Upper lobe of right lung (tissue), 1 donor: ENCODE measurements at regions not wholly inside any gene's neighbourhood (a gene's known extent, or its start where the extent isn't known, plus 50 kb on each side); places are given as distances from the start of the nearest gene placed in this dataset.
"Not testable (repeated sequence)": the region's sequence is repeated elsewhere in the genome, so short reads cannot be mapped to it uniquely, and the experiment has no call there.

ENCODE experiments used
- ATAC-seq: fragments of 200-7000 bp; cut with Tn5 transposase; one replicate; pipeline ENCODE4 v1.9.1; 2020; ENCODE audit warnings: mild to moderate bottlenecking, moderate library complexity
- DNase-seq: peaks from one replicate; pipeline ENCODE4 v3.0.0-alpha.2; 2020
- H3K27ac ChIP-seq: fragments of 200-600 bp; one replicate; pipeline ENCODE4 v1.8.0; 2022
- H3K27me3 ChIP-seq: fragments of 200-600 bp; one replicate; pipeline ENCODE4 v1.8.0; 2022; ENCODE audit warnings: mild to moderate bottlenecking
- H3K36me3 ChIP-seq: fragments of 200-600 bp; one replicate; pipeline ENCODE4 v1.8.0; 2022
- H3K4me1 ChIP-seq: fragments of 200-600 bp; one replicate; pipeline ENCODE4 v1.8.0; 2022
- H3K4me3 ChIP-seq: fragments of 200-600 bp; one replicate; pipeline ENCODE4 v1.8.0; 2022; ENCODE audit warnings: mild to moderate bottlenecking
- H3K9me3 ChIP-seq: fragments of 200-600 bp; one replicate; pipeline ENCODE4 v1.8.0; 2022
- intact Hi-C: fragments of 100-400 bp; cut with DNase I; formaldehyde crosslinking; loops from one replicate; pipeline ENCODE4 v1.11.0; 2022
- TF ChIP-seq, protein P1 (sequence below): fragments of 200-600 bp; IDR thresholded peaks from one replicate; pipeline ENCODE4 v1.8.0; 2022; ENCODE audit warnings: antibody characterized with exemption
- donor health status: DM: no; HTN: yes; CAD: no; lungs with severe emphysema.

DNA sequence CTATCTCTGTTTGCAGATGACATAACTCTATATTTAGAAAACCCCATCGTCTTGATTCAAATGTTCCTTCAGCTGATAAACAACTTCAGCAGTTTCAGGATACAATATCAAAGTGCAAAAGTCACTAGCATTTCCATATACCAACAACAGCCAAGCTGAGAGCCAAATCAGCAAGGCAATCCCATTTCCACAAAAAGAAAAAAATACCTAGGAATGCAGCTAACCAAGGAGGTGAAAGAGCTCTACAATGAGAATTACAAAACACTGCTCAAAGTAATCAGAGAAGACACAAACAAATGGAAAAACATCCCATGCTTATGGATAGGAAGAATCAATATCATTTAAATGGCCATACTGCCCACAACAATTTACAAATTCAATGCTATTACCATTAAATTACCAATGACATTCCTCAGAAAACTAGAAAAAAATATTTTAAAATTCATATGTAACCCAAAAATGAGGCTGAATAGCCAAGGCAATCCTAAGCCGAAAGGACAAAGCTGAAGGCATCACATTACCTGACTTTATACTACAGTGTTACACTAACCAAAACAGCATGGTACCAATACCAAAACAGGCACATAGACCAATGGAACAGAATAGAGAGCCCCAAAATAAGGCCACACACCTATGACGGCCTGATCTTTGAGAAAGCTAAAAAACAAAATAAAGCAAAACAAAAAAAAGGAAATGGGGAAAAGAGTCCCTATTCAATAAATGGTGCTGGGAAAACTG lies 901.7 kb downstream of the LRFN5 start:
- no peaks in the 10 kb centered on the region for H3K4me1 ChIP-seq
- DNase-seq (no peak), ATAC-seq (no peak)
- intact Hi-C loops, result no loop called here
- TF ChIP-seq, protein P1, sequence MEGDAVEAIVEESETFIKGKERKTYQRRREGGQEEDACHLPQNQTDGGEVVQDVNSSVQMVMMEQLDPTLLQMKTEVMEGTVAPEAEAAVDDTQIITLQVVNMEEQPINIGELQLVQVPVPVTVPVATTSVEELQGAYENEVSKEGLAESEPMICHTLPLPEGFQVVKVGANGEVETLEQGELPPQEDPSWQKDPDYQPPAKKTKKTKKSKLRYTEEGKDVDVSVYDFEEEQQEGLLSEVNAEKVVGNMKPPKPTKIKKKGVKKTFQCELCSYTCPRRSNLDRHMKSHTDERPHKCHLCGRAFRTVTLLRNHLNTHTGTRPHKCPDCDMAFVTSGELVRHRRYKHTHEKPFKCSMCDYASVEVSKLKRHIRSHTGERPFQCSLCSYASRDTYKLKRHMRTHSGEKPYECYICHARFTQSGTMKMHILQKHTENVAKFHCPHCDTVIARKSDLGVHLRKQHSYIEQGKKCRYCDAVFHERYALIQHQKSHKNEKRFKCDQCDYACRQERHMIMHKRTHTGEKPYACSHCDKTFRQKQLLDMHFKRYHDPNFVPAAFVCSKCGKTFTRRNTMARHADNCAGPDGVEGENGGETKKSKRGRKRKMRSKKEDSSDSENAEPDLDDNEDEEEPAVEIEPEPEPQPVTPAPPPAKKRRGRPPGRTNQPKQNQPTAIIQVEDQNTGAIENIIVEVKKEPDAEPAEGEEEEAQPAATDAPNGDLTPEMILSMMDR, result no peak
- no peaks in the 10 kb centered on the region for H3K36me3 ChIP-seq
- no peak overlapping the region for H3K4me3 ChIP-seq
- H3K27me3 ChIP-seq, result no peaks in the 10 kb centered on the region
- H3K9me3 ChIP-seq, result no peaks in the 10 kb centered on the region
- H3K27ac ChIP-seq, result no peak overlapping the region

DNA sequence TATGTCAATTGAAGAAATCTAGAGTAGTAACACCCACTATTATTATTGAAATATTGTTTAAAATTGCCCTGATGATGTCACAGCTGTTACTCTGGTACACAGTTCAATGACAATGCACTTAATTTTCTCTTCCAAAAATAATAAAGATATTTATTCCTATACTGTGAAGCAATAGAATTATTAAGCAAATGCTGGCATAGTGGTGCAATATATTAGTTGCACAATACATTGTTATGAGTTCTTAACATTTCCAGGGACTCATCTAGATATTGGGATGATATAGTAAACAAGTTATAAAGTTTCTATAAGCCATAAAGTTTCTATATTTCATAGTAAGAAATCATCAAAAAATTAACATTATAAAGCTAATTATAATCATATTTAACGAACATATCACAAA lies 897.8 kb downstream of the LRFN5 start:
- no peaks in the 10 kb centered on the region for H3K4me1 ChIP-seq
- H3K36me3 ChIP-seq, result no peaks in the 10 kb centered on the region
- ATAC-seq (no peak), DNase-seq (no peak)
- H3K9me3 ChIP-seq, result no peaks in the 10 kb centered on the region
- H3K27me3 ChIP-seq, result no peaks in the 10 kb centered on the region
- H3K4me3 ChIP-seq, result no peak overlapping the region
- TF ChIP-seq, protein P1, result no peak
- no peak overlapping the region for H3K27ac ChIP-seq
- intact Hi-C loops, result no loop called here

DNA sequence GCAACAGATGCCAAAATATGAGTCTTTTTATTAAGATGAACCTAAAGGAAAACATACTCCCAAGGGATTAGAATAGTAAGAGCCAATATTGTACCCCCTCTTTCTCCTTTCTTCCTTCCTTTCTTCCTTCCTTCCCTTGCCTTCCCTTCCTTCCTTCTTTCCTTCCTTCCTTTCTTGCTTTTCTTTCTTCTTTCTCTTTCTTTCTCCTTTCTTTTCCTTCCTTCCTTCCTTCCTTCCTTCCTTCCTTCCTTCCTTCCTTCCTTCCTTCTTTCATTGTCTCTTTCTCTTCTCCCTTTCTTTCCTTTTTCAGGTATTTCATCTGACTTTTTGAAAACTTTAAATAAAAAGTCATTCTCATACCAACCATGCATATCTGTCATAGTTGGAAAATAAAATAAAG lies 892.5 kb downstream of the LRFN5 start:
- DNase-seq (no peak), ATAC-seq (no peak)
- intact Hi-C loops, result no loop called here
- no peaks in the 10 kb centered on the region for H3K4me1 ChIP-seq
- H3K4me3 ChIP-seq, result no peak overlapping the region
- no peaks in the 10 kb centered on the region for H3K27me3 ChIP-seq
- H3K36me3 ChIP-seq, result no peaks in the 10 kb centered on the region
- no peak overlapping the region for H3K27ac ChIP-seq
- no peaks in the 10 kb centered on the region for H3K9me3 ChIP-seq
- TF ChIP-seq, protein P1, result no peak

DNA sequence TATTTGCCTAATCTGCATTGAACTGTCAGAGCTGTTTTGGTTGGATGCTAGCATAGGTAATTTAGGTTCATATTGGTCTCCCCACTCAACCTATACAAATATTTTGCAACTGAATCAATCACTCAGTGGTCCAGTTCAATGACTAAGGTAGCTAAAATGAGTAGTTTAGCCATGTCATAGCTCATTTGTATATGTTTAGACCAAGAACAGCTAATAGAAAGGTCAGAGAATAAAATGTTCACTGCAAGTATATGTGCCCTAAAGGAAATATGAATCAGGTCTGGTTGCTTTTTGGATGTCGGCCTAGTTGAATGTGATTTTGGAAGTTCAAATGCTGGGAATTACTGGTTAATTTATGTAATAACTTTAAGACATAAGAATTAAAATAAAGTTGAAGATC lies 883.9 kb downstream of the LRFN5 start:
- H3K36me3 ChIP-seq, result no peaks in the 10 kb centered on the region
- DNase-seq, result no peak
- no peak overlapping the region for H3K27ac ChIP-seq
- TF ChIP-seq, protein P1, result no peak
- no peaks in the 10 kb centered on the region for H3K4me1 ChIP-seq
- ATAC-seq, result no peak
- H3K4me3 ChIP-seq, result no peak overlapping the region
- intact Hi-C loops, result no loop called here
- H3K9me3 ChIP-seq, result no peaks in the 10 kb centered on the region
- H3K27me3 ChIP-seq, result no peaks in the 10 kb centered on the region

DNA sequence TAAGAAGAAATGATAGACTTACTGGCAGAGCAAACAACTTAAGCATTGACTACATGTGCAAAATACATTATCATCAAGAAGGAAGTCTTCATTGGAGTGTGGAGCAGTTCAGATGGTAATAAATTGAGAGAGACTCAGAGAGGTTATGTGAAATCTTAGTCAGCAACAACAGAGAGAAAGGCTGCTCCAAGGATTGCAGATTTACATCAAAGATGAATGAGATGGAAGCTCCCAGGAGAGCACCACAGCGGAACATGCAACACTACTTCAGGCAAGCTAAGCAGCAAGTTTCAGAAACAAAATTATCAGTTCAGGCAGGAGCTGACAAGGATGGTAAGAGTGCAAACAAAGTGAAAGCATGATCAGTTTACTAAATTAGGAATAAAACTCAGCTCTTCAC lies 882.3 kb downstream of the LRFN5 start:
- Histone ChIP-seq H3K36me3 (no peaks in the 10 kb centered on the region), H3K4me3 (no peak overlapping the region), H3K4me1 (no peaks in the 10 kb centered on the region), H3K9me3 (no peaks in the 10 kb centered on the region), H3K27ac (no peak overlapping the region), H3K27me3 (no peaks in the 10 kb centered on the region)
- intact Hi-C loops, result no loop called here
- ATAC-seq (no peak), DNase-seq (no peak)
- TF ChIP-seq, protein P1, result no peak

DNA sequence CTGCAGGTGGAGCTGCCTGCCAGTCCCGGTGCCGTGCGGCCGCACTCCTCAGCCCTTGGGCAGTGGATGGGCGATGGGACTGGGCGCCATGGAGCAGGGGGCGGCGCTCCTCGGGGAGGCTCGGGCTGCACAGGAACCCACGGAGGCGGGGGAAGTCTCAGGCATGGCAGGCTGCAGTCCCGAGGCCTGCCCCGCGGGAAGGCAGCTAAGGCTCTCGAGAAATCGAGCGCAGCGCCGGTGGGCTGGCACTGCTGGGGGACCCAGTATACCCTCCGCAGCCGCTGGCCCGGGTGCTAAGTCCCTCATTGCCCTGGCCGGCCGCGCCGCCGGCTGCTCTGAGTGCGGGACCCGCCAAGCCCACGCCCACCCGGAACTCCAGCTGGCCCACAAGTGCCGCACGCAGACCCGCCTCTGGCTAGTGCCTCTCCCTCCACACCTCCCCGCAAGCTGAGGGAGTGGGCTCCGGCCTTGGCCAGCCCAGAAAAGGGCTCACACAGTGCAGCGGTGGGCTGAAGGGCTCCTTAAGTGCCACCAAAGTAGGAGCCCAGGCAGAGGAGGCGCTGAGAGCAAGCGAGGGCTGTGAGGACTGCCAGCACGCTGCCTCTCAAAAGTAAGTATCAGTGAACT lies 875.8 kb downstream of the LRFN5 start:
- ATAC-seq, H3K27me3 ChIP-seq, H3K36me3 ChIP-seq, H3K4me3 ChIP-seq, DNase-seq, intact Hi-C loops, H3K4me1 ChIP-seq, H3K9me3 ChIP-seq, H3K27ac ChIP-seq: not testable (repeated sequence)

DNA sequence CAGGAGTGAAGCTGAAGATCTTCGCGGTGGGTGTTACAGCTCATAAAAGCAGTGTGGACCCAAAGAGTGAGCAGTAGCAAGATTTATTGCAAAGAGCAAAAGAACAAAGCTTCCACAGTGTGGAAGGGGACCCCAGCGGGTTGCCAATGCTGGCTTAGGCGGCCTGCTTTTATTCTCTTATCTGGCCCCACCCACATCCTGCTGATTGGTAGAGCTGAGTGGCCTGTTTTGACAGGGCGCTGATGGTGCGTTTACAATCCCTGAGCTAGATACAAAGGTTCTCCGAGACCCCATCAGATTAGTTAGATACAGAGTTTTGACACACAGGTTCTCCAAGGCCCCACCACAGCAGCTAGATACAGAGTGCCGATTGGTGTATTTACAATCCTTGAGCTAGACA lies 875.0 kb downstream of the LRFN5 start:
- H3K4me3 ChIP-seq, intact Hi-C loops, H3K36me3 ChIP-seq, H3K27me3 ChIP-seq, H3K27ac ChIP-seq, DNase-seq, H3K4me1 ChIP-seq, ATAC-seq, H3K9me3 ChIP-seq: not testable (repeated sequence)
